IMR-90 (cell line): ENCODE measurements at regions not wholly inside any gene's neighbourhood (a gene's known extent, or its start where the extent isn't known, plus 50 kb on each side); places are given as distances from the start of the nearest gene placed in this dataset.

Experiments
- ATAC-seq: fragments of 200-7000 bp; cut with Tn5 transposase; 2 replicates; pipeline ENCODE4 v1.9.1; 2020; ENCODE audit warnings: low read depth, mild to moderate bottlenecking, moderate library complexity
- BruUV-seq: library from RNA; stranded (reverse); fragments of 400-500 nt; replicated peaks from 2 replicates; lab custom pipeline; 2021; lab: Mats Ljungman, UMichigan
- CTCF ChIA-PET: fragments of 300-600 bp; formaldehyde crosslinking; extraction: SDS; loops from one replicate; lab custom pipeline; 2021; ENCODE audit warnings: antibody characterized with exemption; lab: Yijun Ruan, JAX
- POLR2A ChIA-PET: fragments of 300-600 bp; sonication (Branson Sonifier 250); formaldehyde crosslinking; loops from one replicate; lab custom pipeline; 2022; ENCODE audit warnings: antibody characterized with exemption; ENCODE audit not compliant: unreplicated experiment; lab: Charles Lee
- DNase-seq: peaks from one replicate; pipeline ENCODE4 v3.0.0; 2013
- H2AFZ ChIP-seq: replicated peaks from 2 replicates; pipeline ENCODE3; 2013; ENCODE audit warnings: low read length, mild to moderate bottlenecking; ENCODE audit not compliant: poor library complexity
- H2AK5ac ChIP-seq: 2 replicates; pipeline ENCODE4 v1.6.1; 2013; ENCODE audit warnings: low read depth, low read length, inconsistent platforms
- H2AK9ac ChIP-seq: replicated peaks from 2 replicates; pipeline ENCODE3; 2013; ENCODE audit warnings: mild to moderate bottlenecking, low read depth, low read length, moderate library complexity; ENCODE audit not compliant: poor library complexity
- H2BK120ac ChIP-seq: 2 replicates; pipeline ENCODE4 v1.6.1; 2013; ENCODE audit warnings: low read depth, low read length, inconsistent platforms
- H2BK15ac ChIP-seq: 3 replicates; pipeline ENCODE4 v1.6.1; 2013; ENCODE audit warnings: low read depth, low read length, inconsistent platforms
- H2BK20ac ChIP-seq: 2 replicates; pipeline ENCODE4 v1.6.1; 2013; ENCODE audit warnings: low read depth, mild to moderate bottlenecking, inconsistent platforms, low read length, moderate library complexity
- H2BK5ac ChIP-seq: 2 replicates; pipeline ENCODE4 v1.6.1; 2013; ENCODE audit warnings: mild to moderate bottlenecking, low read depth, low read length, inconsistent platforms; ENCODE audit not compliant: poor library complexity, severe bottlenecking
- H3K14ac ChIP-seq: replicated peaks from 2 replicates; pipeline ENCODE4 v1.6.1; 2013; ENCODE audit warnings: low read depth, low read length, inconsistent platforms
- H3K18ac ChIP-seq: 2 replicates; pipeline ENCODE4 v1.6.1; 2013; ENCODE audit warnings: low read depth, low read length, control low read depth
- H3K23ac ChIP-seq: 2 replicates; pipeline ENCODE4 v1.6.1; 2013; ENCODE audit warnings: low read depth, low read length, inconsistent platforms
- H3K27ac ChIP-seq: 2 replicates; pipeline ENCODE4 v1.5.1; 2013; ENCODE audit warnings: mild to moderate bottlenecking, control low read depth, low read length; ENCODE audit not compliant: insufficient read depth
- H3K27me3 ChIP-seq: 2 replicates; pipeline ENCODE4 v1.6.1; 2013; ENCODE audit warnings: low read length; ENCODE audit not compliant: control insufficient read depth, insufficient read depth
- H3K36me3 ChIP-seq: 2 replicates; pipeline ENCODE4 v1.6.1; 2013; ENCODE audit warnings: low read length, mixed read lengths; ENCODE audit not compliant: control insufficient read depth, insufficient read depth
- H3K4ac ChIP-seq: 2 replicates; pipeline ENCODE4 v1.6.1; 2013; ENCODE audit warnings: low read depth, low read length, inconsistent platforms
- H3K4me1 ChIP-seq: 2 replicates; pipeline ENCODE4 v1.6.1; 2013; ENCODE audit warnings: low read length, mixed read lengths; ENCODE audit not compliant: control insufficient read depth, insufficient read depth
- H3K4me2 ChIP-seq: 2 replicates; pipeline ENCODE4 v1.6.1; 2013; ENCODE audit warnings: low read depth, mild to moderate bottlenecking, control low read depth, low read length, moderate library complexity
- H3K4me3 ChIP-seq: 2 replicates; pipeline ENCODE4 v1.5.1; 2013; ENCODE audit warnings: low read depth, mild to moderate bottlenecking, control low read depth, low read length, moderate library complexity; ENCODE audit not compliant: insufficient read depth
- H3K56ac ChIP-seq: 2 replicates; pipeline ENCODE4 v1.6.1; 2013; ENCODE audit warnings: low read length, inconsistent platforms; ENCODE audit not compliant: insufficient read depth; ENCODE audit errors: extremely low read depth
- H3K79me1 ChIP-seq, 2 experiments: 2 replicates each; pipeline ENCODE4 v1.6.1; 2013; ENCODE audit warnings: low read length in 2 of 2, inconsistent platforms in 1 of 2, low read depth in 1 of 2
- H3K9ac ChIP-seq: 2 replicates; pipeline ENCODE4 v1.6.1; 2013; ENCODE audit warnings: low read depth, low read length, control low read depth
- H3K9me1 ChIP-seq: 2 replicates; pipeline ENCODE4 v1.6.1; 2013; ENCODE audit warnings: low read length, inconsistent platforms; ENCODE audit not compliant: insufficient read depth
- H3K9me3 ChIP-seq: 2 replicates; pipeline ENCODE4 v1.6.1; 2013; ENCODE audit warnings: low read length; ENCODE audit not compliant: control insufficient read depth, insufficient read depth
- H4K20me1 ChIP-seq: 2 replicates; pipeline ENCODE4 v1.6.1; 2013; ENCODE audit warnings: low read length, inconsistent platforms; ENCODE audit not compliant: insufficient read depth
- H4K5ac ChIP-seq: 2 replicates; pipeline ENCODE4 v1.6.1; 2013; ENCODE audit warnings: mild to moderate bottlenecking, low read depth, low read length, control low read depth
- H4K8ac ChIP-seq, 2 experiments: 2 replicates each; pipeline ENCODE4 v1.6.1; 2013; ENCODE audit warnings: low read depth in 2 of 2, low read length in 2 of 2, control low read depth in 1 of 2, inconsistent platforms in 1 of 2
- H4K91ac ChIP-seq: 2 replicates; pipeline ENCODE4 v1.6.1; 2013; ENCODE audit warnings: low read depth, low read length, inconsistent platforms; ENCODE audit not compliant: insufficient read depth
- BHLHE40 ChIP-seq: fragments of 150-350 bp; IDR thresholded peaks from 2 replicates; pipeline ENCODE4 v1.6.1; 2016; ENCODE audit warnings: mild to moderate bottlenecking, low read depth, low read length
- CEBPB ChIP-seq: IDR thresholded peaks from 2 replicates; pipeline ENCODE4 v1.6.1; 2012; ENCODE audit warnings: low read depth, low read length, improper control_type of control experiment
- CHD1 ChIP-seq: IDR thresholded peaks from 2 replicates; pipeline ENCODE4 v1.6.1; 2012; ENCODE audit warnings: low read depth, low read length, improper control_type of control experiment
- CTCF ChIP-seq: conservative IDR thresholded peaks from 2 replicates; pipeline ENCODE4 v1.5.1; 2012; ENCODE audit warnings: mild to moderate bottlenecking, low read depth, low read length, improper control_type of control experiment
- ELK1 ChIP-seq: fragments of 150-350 bp; IDR thresholded peaks from 2 replicates; pipeline ENCODE4 v1.6.1; 2016; ENCODE audit warnings: low read depth, mild to moderate bottlenecking, low read length, moderate library complexity, borderline replicate concordance
- FOS ChIP-seq: fragments of 150-350 bp; IDR thresholded peaks from 2 replicates; pipeline ENCODE4 v1.6.1; 2016; ENCODE audit warnings: low read depth, low read length
- MAFK ChIP-seq: IDR thresholded peaks from 2 replicates; pipeline ENCODE4 v1.6.1; 2012; ENCODE audit warnings: low read depth, low read length, improper control_type of control experiment
- MAZ ChIP-seq: IDR thresholded peaks from 2 replicates; pipeline ENCODE4 v1.6.1; 2012; ENCODE audit warnings: low read depth, mild to moderate bottlenecking, low read length, improper control_type of control experiment, moderate library complexity, borderline replicate concordance
- MXI1 ChIP-seq: IDR thresholded peaks from 2 replicates; pipeline ENCODE4 v1.6.1; 2012; ENCODE audit warnings: low read depth, mild to moderate bottlenecking, low read length, moderate library complexity, borderline replicate concordance
- NFE2L2 ChIP-seq: fragments of 150-350 bp; IDR thresholded peaks from 2 replicates; pipeline ENCODE4 v1.6.1; 2016; ENCODE audit warnings: low read depth, mild to moderate bottlenecking, low read length
- POLR2A ChIP-seq: IDR thresholded peaks from 2 replicates; pipeline ENCODE4 v1.6.1; 2012; ENCODE audit warnings: mild to moderate bottlenecking, low read depth, low read length
- RAD21 ChIP-seq: IDR thresholded peaks from 2 replicates; pipeline ENCODE4 v1.6.1; 2012; ENCODE audit warnings: low read length, improper control_type of control experiment
- RCOR1 ChIP-seq: IDR thresholded peaks from 2 replicates; pipeline ENCODE4 v1.6.1; 2012; ENCODE audit warnings: mild to moderate bottlenecking, low read length, improper control_type of control experiment; ENCODE audit not compliant: insufficient replicate concordance
- RFX5 ChIP-seq: IDR thresholded peaks from 2 replicates; pipeline ENCODE4 v1.8.0; 2012; ENCODE audit warnings: low read depth, mild to moderate bottlenecking, low read length, moderate library complexity
- SMC3 ChIP-seq: fragments of 150-350 bp; IDR thresholded peaks from 2 replicates; pipeline ENCODE4 v1.6.1; 2016; ENCODE audit warnings: low read depth, mild to moderate bottlenecking, antibody characterized with exemption, low read length, moderate library complexity
- USF2 ChIP-seq: fragments of 150-350 bp; IDR thresholded peaks from 2 replicates; pipeline ENCODE4 v1.6.1; 2017; ENCODE audit warnings: mild to moderate bottlenecking, antibody characterized with exemption, low read length, low read depth
- dilution Hi-C: fragments of 300-500 bp; cut with HindIII; formaldehyde crosslinking; loops from one replicate; pipeline ENCODE4 v1.14.3; 2018; ENCODE audit warnings: low sequenced_read_pairs; ENCODE audit not compliant: unreplicated experiment
- in situ Hi-C: fragments of 300-500 bp; cut with MboI; formaldehyde crosslinking; loops from 3 replicates; pipeline ENCODE4 v1.14.3; 2019; ENCODE audit warnings: low sequenced_read_pairs, inconsistent platforms, mixed read lengths
- intact Hi-C: fragments of 100-400 bp; cut with micrococcal nuclease; formaldehyde crosslinking; loops from 2 replicates; pipeline ENCODE4 v1.10.0; 2022

GRCh38 chr3:107907996-107908395, 182.8 kb downstream of the CD47 start:
- Histone ChIP-seq H3K56ac (no peak overlapping the region), H3K23ac (no peak overlapping the region), H3K9me1 (no peaks in the 10 kb centered on the region), H2AK9ac (no peak overlapping the region), H3K79me1 (no peaks in the 10 kb centered on the region), H3K4me3 (no peak overlapping the region), H3K4me1 (peaks cover 2% of the 10 kb centered on the region; the same call in 1 of the 2 replicates), H2BK5ac (no peak overlapping the region), H4K20me1 (no peaks in the 10 kb centered on the region), H3K14ac (no peak overlapping the region), H2BK15ac (no peak overlapping the region), H3K9me3 (no peaks in the 10 kb centered on the region), H4K8ac (no peak overlapping the region), H3K4ac (no peak overlapping the region), H3K4me2 (no peak overlapping the region), H2AK5ac (no peak overlapping the region), H3K9ac (no peak overlapping the region), H4K5ac (no peak overlapping the region), H2AFZ (no peak overlapping the region), H3K18ac (no peak overlapping the region), H4K91ac (no peak overlapping the region), H3K27ac (no peak overlapping the region), H3K36me3 (no peaks in the 10 kb centered on the region), H2BK20ac (no peak overlapping the region), H3K27me3 (peaks cover 5% of the 10 kb centered on the region), H2BK120ac (no peak overlapping the region)
- in situ Hi-C loops (no loop called here), intact Hi-C loops (no loop called here), dilution Hi-C loops (no loop called here)
- no TSS peak for BruUV-seq
- DNase-seq (no peak), ATAC-seq (no peak)
- ChIA-PET POLR2A (no interaction called here), CTCF (no interaction called here)
- no peak for TF ChIP-seq NFE2L2
- TF ChIP-seq RCOR1: no peak
- no peak for TF ChIP-seq MAZ
- no peak for TF ChIP-seq ELK1
- TF ChIP-seq MXI1: no peak
- no peak for TF ChIP-seq CEBPB
- no peak for TF ChIP-seq CTCF
- no peak for TF ChIP-seq FOS
- TF ChIP-seq RAD21: no peak
- no peak for TF ChIP-seq MAFK
- no peak for TF ChIP-seq SMC3
- TF ChIP-seq BHLHE40: no peak
- no peak for TF ChIP-seq POLR2A
- TF ChIP-seq CHD1: no peak
- no peak for TF ChIP-seq USF2
- no peak for TF ChIP-seq RFX5
